ENCODE measurements at regions not wholly inside any gene's neighbourhood (a gene's known extent, or its start where the extent isn't known, plus 50 kb on each side); places are given as distances from the start of the nearest gene placed in this dataset.

GRCh38 chr19:27777726-27778125 is 1435.2 kb downstream of the UQCRFS1 start:
- DNase-seq (ENCODE audit: low spot score), result no peak

DNA sequence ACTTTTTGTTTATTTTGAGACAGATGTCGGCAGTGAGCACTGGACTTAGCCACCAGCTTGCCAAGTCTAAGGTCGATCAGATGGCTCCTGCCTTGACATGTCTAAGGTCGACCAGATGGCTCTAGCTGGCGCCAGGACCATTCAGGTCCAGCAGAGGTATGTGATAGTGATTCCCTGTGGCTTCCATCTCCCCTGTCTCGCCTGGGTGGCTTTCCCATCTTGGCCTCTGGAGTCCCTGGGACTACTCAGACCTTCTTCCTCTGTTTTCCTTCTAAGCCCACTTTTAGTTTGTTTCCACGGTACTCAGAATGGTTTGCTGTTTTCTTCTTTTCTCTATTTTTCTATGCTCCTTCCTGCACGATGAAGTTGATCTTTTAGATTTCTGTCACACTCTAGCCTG is 1435.7 kb downstream of the UQCRFS1 start:
- DNase-seq (ENCODE audit: low spot score), result no peak

GRCh38 chr19:27776524-27776923 is 1436.4 kb downstream of the UQCRFS1 start:
- DNase-seq (ENCODE audit: low spot score), result no peak

DNA sequence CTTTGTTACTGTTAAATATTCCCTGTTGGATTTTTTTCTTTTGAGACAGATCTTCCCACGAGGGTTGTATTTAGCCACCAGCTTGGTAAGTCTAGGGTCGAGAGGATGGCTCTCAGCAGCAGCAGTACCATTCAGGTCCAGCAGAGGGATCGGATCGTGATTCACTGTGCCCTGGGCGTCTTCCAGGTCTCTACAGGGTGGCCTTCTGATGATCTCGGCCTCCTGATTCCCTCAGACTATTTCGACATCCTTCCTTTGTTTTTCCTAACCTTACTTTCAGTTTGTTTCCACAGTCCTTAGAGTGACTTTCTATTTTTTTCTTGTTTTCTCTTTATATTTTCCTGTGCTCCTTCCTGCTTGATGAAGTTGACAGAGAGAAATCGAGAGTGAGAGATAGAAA is 1436.9 kb downstream of the UQCRFS1 start:
- DNase-seq (ENCODE audit: low spot score), result no peak

GRCh38 chr19:27775395-27775794 is 1437.6 kb downstream of the UQCRFS1 start:
- DNase-seq (ENCODE audit: low spot score), result no peak

GRCh38 chr19:27774827-27775226 is 1438.1 kb downstream of the UQCRFS1 start:
- no peak for DNase-seq (ENCODE audit: low spot score)

- DNase-seq (ENCODE audit: low spot score), result no peak
Measured at GRCh38 chr19:27774337-27774736, 1438.6 kb downstream of the UQCRFS1 start.

DNA sequence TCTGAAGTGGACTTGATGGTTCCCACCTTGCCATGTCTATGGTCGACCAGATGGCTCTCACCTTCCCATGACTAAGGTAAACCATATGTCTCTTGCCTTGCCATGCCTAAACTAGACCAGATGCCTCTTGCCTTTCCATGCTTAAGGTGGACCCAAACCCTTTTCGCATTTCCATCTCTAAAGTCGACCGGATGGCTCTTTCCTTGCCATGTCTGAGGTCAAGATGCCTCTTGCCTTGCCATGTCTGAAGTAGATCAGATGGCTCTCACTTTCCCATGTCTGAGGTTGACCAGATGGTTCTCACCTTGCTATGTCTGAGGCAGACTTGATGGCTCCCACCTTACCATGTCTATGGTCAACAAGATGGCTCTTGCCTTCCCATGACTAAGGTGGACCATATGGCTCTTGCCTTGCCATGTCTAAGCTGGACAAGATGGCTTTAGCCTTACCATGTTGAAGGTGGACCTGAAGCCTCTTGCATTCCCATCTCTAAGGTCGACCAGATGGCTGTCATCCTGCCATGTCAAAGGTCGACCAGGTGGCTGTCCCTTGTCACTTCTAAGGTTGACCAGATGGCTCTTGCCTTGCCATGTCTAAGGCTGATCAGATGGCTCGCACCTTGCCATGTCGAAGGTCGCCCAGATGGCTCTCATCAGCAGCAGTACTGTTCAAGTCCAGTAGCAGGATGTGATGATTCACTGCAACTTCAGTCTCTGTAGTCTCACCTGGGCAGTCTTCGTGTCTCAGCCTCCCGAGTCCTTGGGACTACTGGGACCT is 1439.4 kb downstream of the UQCRFS1 start:
- DNase-seq (ENCODE audit: low spot score), result no peak

DNA sequence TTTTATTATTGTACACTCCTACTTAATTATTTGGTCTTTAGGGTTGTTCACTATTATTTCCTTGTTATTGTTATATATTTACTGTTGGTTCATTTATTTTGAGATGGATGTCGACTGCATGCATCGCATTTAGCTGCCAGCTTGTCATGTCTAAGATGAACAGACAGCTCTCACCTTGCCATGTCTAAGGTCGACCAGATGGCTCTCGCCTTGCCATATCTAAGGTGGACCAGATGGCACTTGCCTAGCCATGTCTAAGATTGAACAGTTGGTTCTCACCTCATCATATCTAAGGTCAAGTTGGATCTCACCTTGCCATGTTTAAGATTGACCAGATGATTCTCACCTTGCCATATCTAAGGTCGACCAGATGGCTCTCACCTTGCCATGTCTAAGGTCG is 1440.9 kb downstream of the UQCRFS1 start:
- no peak for DNase-seq (ENCODE audit: low spot score)

DNA sequence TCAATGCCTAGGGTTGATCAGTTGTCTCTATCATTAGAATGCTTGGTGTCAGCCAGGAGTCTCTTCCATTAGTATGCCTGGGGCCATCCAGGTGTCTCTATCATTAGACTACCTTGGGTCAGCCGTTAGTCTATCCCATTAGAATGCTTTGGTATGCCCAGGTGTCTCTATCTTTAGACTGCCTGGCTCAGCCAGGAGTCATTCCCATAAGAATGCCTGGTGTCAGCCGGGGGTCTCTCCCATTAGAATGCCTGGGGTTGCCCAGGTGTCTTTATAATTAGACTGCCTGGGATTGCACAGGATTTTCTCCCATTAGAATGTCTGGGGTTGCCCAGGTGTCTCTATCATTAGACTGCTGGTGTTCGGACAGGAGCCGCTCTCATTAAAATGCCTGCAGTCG is 1442.9 kb downstream of the UQCRFS1 start:
- no peak for DNase-seq (ENCODE audit: low spot score)

DNA sequence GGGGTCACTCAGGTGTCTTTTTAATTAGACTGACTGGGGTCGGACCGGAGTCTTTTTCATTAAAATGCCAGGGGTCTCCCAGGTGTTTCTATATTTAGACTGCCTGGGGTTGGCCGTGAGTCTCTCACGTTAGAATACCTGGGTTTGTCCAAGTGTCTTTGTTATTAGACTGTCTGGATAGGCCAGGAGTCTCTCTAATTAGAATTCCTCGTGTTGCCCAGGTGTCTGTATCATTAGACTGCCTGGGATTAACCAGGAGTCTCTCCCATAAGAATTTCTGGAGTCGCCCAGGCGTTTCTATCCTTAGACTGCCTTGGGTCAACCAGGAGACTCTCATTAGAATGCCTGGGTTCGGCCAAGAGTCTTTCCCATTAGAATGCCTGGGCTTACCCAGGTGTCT is 1445.7 kb downstream of the UQCRFS1 start:
- no peak for DNase-seq (ENCODE audit: low spot score)

DNA sequence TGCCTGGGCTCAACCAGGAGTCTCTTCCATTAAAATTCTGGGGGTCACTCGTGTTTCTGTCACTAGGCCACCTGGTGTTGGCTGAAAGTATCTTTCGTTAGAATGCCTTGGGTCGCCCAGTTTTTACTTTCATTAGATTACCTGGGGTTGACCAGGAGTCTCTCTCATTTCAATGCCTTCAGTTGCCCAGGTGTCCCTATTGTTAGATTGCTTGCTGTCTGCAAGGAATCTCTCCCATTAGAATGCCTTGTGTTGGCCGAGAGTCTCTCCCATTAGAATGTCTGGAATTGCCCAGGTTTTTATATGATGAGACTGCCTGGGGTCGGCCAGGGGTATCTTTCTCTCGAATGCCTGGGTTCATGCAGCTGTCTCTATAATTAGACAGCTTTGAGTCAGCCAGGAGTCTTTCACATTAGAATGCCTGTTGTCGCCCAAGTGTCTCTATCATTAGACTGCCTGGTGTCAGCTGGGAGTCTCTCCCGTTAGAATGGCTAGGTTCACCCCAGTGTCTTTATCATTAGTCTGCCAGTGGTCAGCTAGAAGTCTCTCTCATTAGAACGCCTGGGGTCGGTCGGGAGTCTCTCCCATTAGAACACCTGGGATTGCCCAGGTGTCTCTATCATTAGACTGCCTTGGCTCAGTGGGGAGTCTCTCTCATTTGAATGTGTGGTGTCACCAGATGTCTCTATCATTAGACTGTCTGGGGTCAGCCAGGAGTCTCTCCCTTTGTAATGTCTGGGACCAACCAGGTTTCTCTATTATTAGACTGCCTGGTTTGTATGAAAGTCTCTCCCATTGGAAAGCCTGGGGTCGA is 1446.8 kb downstream of the UQCRFS1 start:
- no peak for DNase-seq (ENCODE audit: low spot score)

- DNase-seq (ENCODE audit: low spot score), result no peak
Measured at GRCh38 chr19:27765397-27765796, 1447.6 kb downstream of the UQCRFS1 start.

GRCh38 chr19:27764186-27764804 is 1448.7 kb downstream of the UQCRFS1 start:
- no peak for DNase-seq (ENCODE audit: low spot score)

DNA sequence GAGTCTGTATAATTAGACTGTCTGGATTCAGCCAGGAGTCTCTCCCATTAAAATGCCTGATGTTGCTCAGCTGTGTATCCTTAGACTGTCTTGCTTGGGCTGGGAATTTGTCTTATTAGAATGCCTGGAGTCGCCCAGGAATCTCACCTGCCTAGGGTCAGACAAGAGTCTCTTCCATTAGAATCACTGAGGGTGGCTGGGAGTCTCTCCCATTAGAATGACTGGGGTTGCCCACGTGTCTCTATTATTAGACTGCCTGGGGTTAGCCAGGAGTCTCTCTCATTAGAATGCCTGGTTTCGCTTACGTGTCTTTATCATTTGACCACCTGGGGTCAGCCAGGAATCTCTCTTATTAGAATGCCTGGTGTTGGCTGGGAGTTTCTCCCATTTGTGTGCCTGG is 1450.0 kb downstream of the UQCRFS1 start:
- no peak for DNase-seq (ENCODE audit: low spot score)

GRCh38 chr19:27759896-27760295 is 1453.1 kb downstream of the UQCRFS1 start:
- no peak for DNase-seq (ENCODE audit: low spot score)

- DNase-seq (ENCODE audit: low spot score), result no peak
Measured at GRCh38 chr19:27758626-27759505, 1454.1 kb downstream of the UQCRFS1 start.

DNA sequence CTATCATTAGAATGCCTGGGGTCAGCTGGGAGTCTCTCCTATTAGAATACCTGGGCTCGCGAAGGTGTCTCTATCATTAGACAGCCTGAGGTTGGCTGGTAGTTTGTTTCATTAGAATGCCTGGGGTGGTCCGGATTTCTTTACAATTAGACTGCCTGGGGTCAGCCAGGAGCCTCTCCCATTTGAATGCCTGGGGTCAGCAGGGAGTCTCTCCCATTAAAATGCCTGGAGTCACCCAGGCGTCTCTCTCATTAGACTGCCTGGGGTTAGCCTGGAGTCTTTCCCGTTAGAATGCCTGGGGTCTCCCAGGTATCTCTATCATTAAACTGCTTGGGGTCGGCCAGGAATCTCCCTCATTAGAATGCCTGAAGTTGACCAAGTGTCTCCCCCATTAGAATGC is 1458.3 kb downstream of the UQCRFS1 start:
- no peak for DNase-seq (ENCODE audit: low spot score)

DNA sequence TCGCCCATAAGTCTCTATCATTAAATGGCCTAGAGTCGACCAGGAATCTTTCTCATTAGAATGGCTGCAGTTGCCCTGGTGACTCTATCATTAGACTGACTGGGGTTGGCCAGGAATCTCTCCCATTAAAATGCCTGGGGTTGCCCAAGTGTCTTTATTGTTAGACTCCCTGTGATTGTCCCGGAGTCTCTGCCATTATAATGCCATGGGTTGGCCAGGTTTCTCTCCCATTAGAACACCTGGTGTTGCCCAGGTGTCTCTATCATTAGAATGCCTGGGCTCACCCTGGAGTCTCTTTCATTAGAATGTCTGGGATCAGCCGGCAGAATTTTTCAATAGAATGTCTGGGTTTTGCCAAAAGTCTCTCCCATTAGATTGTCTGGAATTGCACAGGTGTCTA is 1459.3 kb downstream of the UQCRFS1 start:
- no peak for DNase-seq (ENCODE audit: low spot score)

GRCh38 chr19:27752530-27753184 is 1460.3 kb downstream of the UQCRFS1 start:
- DNase-seq (ENCODE audit: low spot score), result no peak

DNA sequence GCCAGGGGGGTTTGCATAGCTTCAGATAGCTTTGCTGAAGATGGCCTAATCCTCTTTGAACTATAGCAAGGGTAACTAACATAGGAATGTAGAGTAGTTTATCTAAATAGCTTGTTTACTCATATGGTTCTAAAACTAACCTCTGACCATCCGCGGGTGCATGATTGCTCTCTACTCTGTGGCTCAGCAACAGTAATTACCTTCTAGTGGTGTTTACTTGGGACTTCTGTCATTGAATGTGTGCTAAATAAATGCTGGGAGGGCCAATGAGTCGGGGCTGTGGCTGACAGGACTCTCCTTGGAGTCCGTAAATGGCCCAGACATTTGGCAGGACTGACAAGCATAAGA is 1461.9 kb downstream of the UQCRFS1 start:
- DNase-seq (ENCODE audit: low spot score), result no peak

Data from pons (tissue), 1 donor.